A549 (cell line): ENCODE measurements at regions not wholly inside any gene's neighbourhood (a gene's known extent, or its start where the extent isn't known, plus 50 kb on each side); places are given as distances from the start of the nearest gene placed in this dataset.

ENCODE experiments used
- ATAC-seq, 2 experiments: fragments of 200-7000 bp in 1 of 2; fragments of >200 bp in 1 of 2; cut with Nextera tagmentation in 1 of 2; cut with Tn5 transposase in 1 of 2; 3 replicates each; pipeline versions ENCODE4 v1.8.0 to v1.9.1; 2018 to 2020; ENCODE audit warnings: mild to moderate bottlenecking in 1 of 2, moderate library complexity in 1 of 2
- CTCF ChIA-PET: fragments of 300-600 bp; sonication (Branson Sonifier 250); formaldehyde crosslinking; extraction: SDS; loops from one replicate; lab custom pipeline; 2021; ENCODE audit warnings: antibody characterized with exemption, inconsistent platforms; lab: Yijun Ruan, JAX
- POLR2A ChIA-PET: fragments of 350-600 bp; formaldehyde crosslinking; extraction: SDS; loops from one replicate; lab custom pipeline; 2021; ENCODE audit warnings: antibody characterized with exemption, inconsistent platforms; lab: Yijun Ruan, JAX
- DNase-seq, 2 experiments: peaks; one replicate each; pipeline versions ENCODE4 v3.0.0 to v3.0.0-alpha.2; 2011 to 2016; ENCODE audit warnings: low read depth in 1 of 2, low spot score in 1 of 2
- FAIRE-seq: peaks from 2 replicates; lab custom pipeline; 2011; peaks lifted over from hg19 to GRCh38; lab: Jason Lieb, UNC
- H3K27ac ChIP-seq, 2 experiments: fragments of >200 bp; sonication (Bioruptor Twin); formaldehyde crosslinking; 3 replicates each; pipeline ENCODE4 v1.5.1; 2016 to 2017
- H3K4me1 ChIP-seq: fragments of >200 bp; sonication (Bioruptor Twin); formaldehyde crosslinking; 3 replicates; pipeline ENCODE4 v1.6.1; 2016
- H3K4me2 ChIP-seq: fragments of >200 bp; sonication (Bioruptor Twin); formaldehyde crosslinking; 3 replicates; pipeline ENCODE4 v1.6.1; 2016
- H3K4me3 ChIP-seq: fragments of >200 bp; sonication (Bioruptor Twin); formaldehyde crosslinking; 3 replicates; pipeline ENCODE4 v1.5.1; 2016
- H3K9me3 ChIP-seq: fragments of >200 bp; sonication (Bioruptor Twin); formaldehyde crosslinking; 3 replicates; pipeline ENCODE4 v1.6.1; 2016
- BCL3 ChIP-seq: fragments of >200 bp; sonication (Bioruptor Twin); formaldehyde crosslinking; IDR thresholded peaks from 3 replicates; pipeline ENCODE4 v1.6.1; 2016
- BHLHE40 ChIP-seq: IDR thresholded peaks from 2 replicates; pipeline ENCODE4 v1.6.1; 2012; ENCODE audit warnings: low read depth, low read length, inconsistent platforms
- CBX8 ChIP-seq: fragments of 200-600 bp; sonication (generic); IDR thresholded peaks from 2 replicates; pipeline ENCODE4 v1.6.1; 2016
- CHD4 ChIP-seq: fragments of 200-600 bp; sonication (generic); IDR thresholded peaks from 2 replicates; pipeline ENCODE4 v1.6.1; 2016; ENCODE audit warnings: antibody characterized with exemption, mild to moderate bottlenecking, borderline replicate concordance
- E2F6 ChIP-seq: IDR thresholded peaks from 2 replicates; pipeline ENCODE4 v1.6.1; 2012; ENCODE audit warnings: low read depth, borderline replicate concordance
- ELK1 ChIP-seq: fragments of 150-350 bp; IDR thresholded peaks from 2 replicates; pipeline ENCODE4 v1.6.1; 2014; ENCODE audit warnings: low read depth, mild to moderate bottlenecking, low read length
- EP300 ChIP-seq, 2 experiments: fragments of >200 bp; sonication (Bioruptor Twin); formaldehyde crosslinking; IDR thresholded peaks; 2 replicates in 1 of 2; 3 replicates in 1 of 2; pipeline ENCODE4 v1.6.1; 2016 to 2017
- FOSB ChIP-seq: fragments of 250-450 bp; sonication (Bioruptor Pico); IDR thresholded peaks from 2 replicates; pipeline ENCODE4 v1.5.0; 2020; ENCODE audit warnings: mild to moderate bottlenecking, moderate library complexity
- FOSL2 ChIP-seq, 2 experiments: fragments of 450-650 bp in 1 of 2; fragments of >200 bp in 1 of 2; sonication (Bioruptor Twin) in 1 of 2; formaldehyde crosslinking; IDR thresholded peaks; 2 replicates each; pipeline versions ENCODE4 v1.5.0 to v1.6.1; 2016 to 2020; ENCODE audit warnings: mild to moderate bottlenecking in 1 of 2, moderate library complexity in 1 of 2
- HES2 ChIP-seq: fragments of >200 bp; sonication (Bioruptor Twin); formaldehyde crosslinking; IDR thresholded peaks from 2 replicates; pipeline ENCODE4 v1.6.1; 2016
- HMGXB4 ChIP-seq: fragments of 250-450 bp; sonication (Bioruptor Pico); IDR thresholded peaks from 2 replicates; pipeline ENCODE4 v1.5.0; 2021; ENCODE audit warnings: mild to moderate bottlenecking, moderate library complexity, borderline replicate concordance
- JUN ChIP-seq, 2 experiments: fragments of >200 bp; sonication (Bioruptor Twin); formaldehyde crosslinking; IDR thresholded peaks; 2 replicates in 1 of 2; 3 replicates in 1 of 2; pipeline ENCODE4 v1.6.1; 2016 to 2017
- KDM5A ChIP-seq: fragments of 200-600 bp; sonication (generic); IDR thresholded peaks from 2 replicates; pipeline ENCODE4 v1.6.1; 2016; ENCODE audit warnings: antibody characterized with exemption, mild to moderate bottlenecking
- MAX ChIP-seq: IDR thresholded peaks from 2 replicates; pipeline ENCODE4 v1.6.1; 2012
- MYC ChIP-seq: IDR thresholded peaks from 2 replicates; pipeline ENCODE4 v1.6.1; 2012; ENCODE audit warnings: mild to moderate bottlenecking, inconsistent platforms, low read length, improper control_type of control experiment, borderline replicate concordance
- NPAS2 ChIP-seq: fragments of 250-450 bp; sonication (Bioruptor Pico); IDR thresholded peaks from 2 replicates; pipeline ENCODE4 v1.8.0; 2022; ENCODE audit warnings: mild to moderate bottlenecking, moderate library complexity, borderline replicate concordance
- TFCP2L1 ChIP-seq: fragments of 250-450 bp; sonication (Bioruptor Pico); IDR thresholded peaks from 2 replicates; pipeline ENCODE4 v1.5.0; 2021; ENCODE audit warnings: mild to moderate bottlenecking
- USF2 ChIP-seq: fragments of 450-650 bp; IDR thresholded peaks from 2 replicates; pipeline ENCODE4 v1.6.1; 2014; ENCODE audit warnings: antibody characterized with exemption
- ZC3H11A ChIP-seq: fragments of 450-650 bp; IDR thresholded peaks from 2 replicates; pipeline ENCODE4 v1.6.1; 2014; ENCODE audit warnings: antibody characterized with exemption, mild to moderate bottlenecking
- ZSCAN20 ChIP-seq: fragments of 250-450 bp; sonication (Bioruptor Pico); IDR thresholded peaks from 2 replicates; pipeline ENCODE4 v1.8.0; 2022; ENCODE audit warnings: mild to moderate bottlenecking, moderate library complexity
- WGBS: methylation state at CpG from one replicate; pipeline ENCODE4 v1.1.6; 2017; ENCODE audit errors: missing lambda C conversion rate; 5-methylcytosine and 5-hydroxymethylcytosine counted together

- H3K4me2 ChIP-seq: no peak overlapping the region
- ATAC-seq: no peak
- TF ChIP-seq HES2: no peak
- no peak for TF ChIP-seq ZC3H11A
- no peak for TF ChIP-seq BCL3
- TF ChIP-seq FOSB (CRISPR knock-in tag): no peak
- no peak for TF ChIP-seq NPAS2 (CRISPR knock-in tag)
- no peak for TF ChIP-seq CBX8
- POLR2A ChIA-PET: no interaction called here
- H3K4me3 ChIP-seq: no peak overlapping the region
- CTCF ChIA-PET: no interaction called here
- peaks cover 31% of the 10 kb centered on the region for H3K9me3 ChIP-seq
- FAIRE-seq: no peak
- DNase-seq: no peak
- no peaks in the 10 kb centered on the region for H3K4me1 ChIP-seq
- no peak overlapping the region for H3K27ac ChIP-seq
- 70% methylated on average over 9 of the region's 10 CpGs for WGBS
Measured at GRCh38 chr2:240362216-240362755, 73.2 kb upstream of the GPC1 start.

- ChIA-PET CTCF (interaction anchor here (1.3 kb wide), 1 partner anchor 131 kb away, joined by 4 read pairs; no protein-coding TSS in a partner anchor), POLR2A (no interaction called here)
- ATAC-seq (no peak), FAIRE-seq (no peak), DNase-seq (no peak)
- no peak for TF ChIP-seq HES2
- TF ChIP-seq E2F6: no peak
- no peak for TF ChIP-seq MAX
- TF ChIP-seq CHD4: no peak
- no peak for TF ChIP-seq HMGXB4 (CRISPR knock-in tag)
- no peak for TF ChIP-seq ZSCAN20 (CRISPR knock-in tag)
- TF ChIP-seq CBX8: no peak
- no peak for TF ChIP-seq ELK1
- no peak for TF ChIP-seq KDM5A
- TF ChIP-seq TFCP2L1 (CRISPR knock-in tag): no peak
- no peak for TF ChIP-seq EP300 (IDR thresholded peaks at IDR 0.05)
- no peak for TF ChIP-seq BHLHE40
- no peak for TF ChIP-seq MYC
- TF ChIP-seq JUN (IDR thresholded peaks at IDR 0.05): no peak
- no peak for TF ChIP-seq FOSL2 (IDR thresholded peaks at IDR 0.05)
- no peak for TF ChIP-seq FOSL2 (CRISPR knock-in tag; IDR thresholded peaks at IDR 0.05)
- no peak for TF ChIP-seq USF2
- no peak for TF ChIP-seq NPAS2 (CRISPR knock-in tag)
- WGBS: 80% methylated on average over 28 of the region's 28 CpGs
- H3K9me3 ChIP-seq: peaks cover 31% of the 10 kb centered on the region
- H3K4me1 ChIP-seq: no peaks in the 10 kb centered on the region
- H3K27ac ChIP-seq: no peak overlapping the region
- H3K4me3 ChIP-seq: no peak overlapping the region
- no peak overlapping the region for H3K4me2 ChIP-seq
Measured at GRCh38 chr2:240362826-240363745, 72.4 kb upstream of the GPC1 start.
